22Rv1 (cell line): ENCODE measurements at regions not wholly inside any gene's neighbourhood (a gene's known extent, or its start where the extent isn't known, plus 50 kb on each side); places are given as distances from the start of the nearest gene placed in this dataset.

Experiments used
- H3K27ac ChIP-seq: fragments of 450-650 bp; 2 replicates; pipeline ENCODE4 v1.5.1; 2017
- ZFX ChIP-seq: fragments of 450-650 bp; IDR thresholded peaks from 2 replicates; pipeline ENCODE4 v1.6.1; 2017; ENCODE audit warnings: antibody characterized with exemption, borderline replicate concordance
- TF ChIP-seq, protein P1 (sequence below): fragments of 450-650 bp; IDR thresholded peaks from 2 replicates; pipeline ENCODE4 v1.5.1; 2017; ENCODE audit warnings: mild to moderate bottlenecking

GRCh38 chr18:66440433-66440832 lies 163.5 kb downstream of the CDH19 start:
- no peak for TF ChIP-seq ZFX
- TF ChIP-seq, protein P1, sequence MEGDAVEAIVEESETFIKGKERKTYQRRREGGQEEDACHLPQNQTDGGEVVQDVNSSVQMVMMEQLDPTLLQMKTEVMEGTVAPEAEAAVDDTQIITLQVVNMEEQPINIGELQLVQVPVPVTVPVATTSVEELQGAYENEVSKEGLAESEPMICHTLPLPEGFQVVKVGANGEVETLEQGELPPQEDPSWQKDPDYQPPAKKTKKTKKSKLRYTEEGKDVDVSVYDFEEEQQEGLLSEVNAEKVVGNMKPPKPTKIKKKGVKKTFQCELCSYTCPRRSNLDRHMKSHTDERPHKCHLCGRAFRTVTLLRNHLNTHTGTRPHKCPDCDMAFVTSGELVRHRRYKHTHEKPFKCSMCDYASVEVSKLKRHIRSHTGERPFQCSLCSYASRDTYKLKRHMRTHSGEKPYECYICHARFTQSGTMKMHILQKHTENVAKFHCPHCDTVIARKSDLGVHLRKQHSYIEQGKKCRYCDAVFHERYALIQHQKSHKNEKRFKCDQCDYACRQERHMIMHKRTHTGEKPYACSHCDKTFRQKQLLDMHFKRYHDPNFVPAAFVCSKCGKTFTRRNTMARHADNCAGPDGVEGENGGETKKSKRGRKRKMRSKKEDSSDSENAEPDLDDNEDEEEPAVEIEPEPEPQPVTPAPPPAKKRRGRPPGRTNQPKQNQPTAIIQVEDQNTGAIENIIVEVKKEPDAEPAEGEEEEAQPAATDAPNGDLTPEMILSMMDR = no peak
- H3K27ac ChIP-seq = no peak overlapping the region

DNA sequence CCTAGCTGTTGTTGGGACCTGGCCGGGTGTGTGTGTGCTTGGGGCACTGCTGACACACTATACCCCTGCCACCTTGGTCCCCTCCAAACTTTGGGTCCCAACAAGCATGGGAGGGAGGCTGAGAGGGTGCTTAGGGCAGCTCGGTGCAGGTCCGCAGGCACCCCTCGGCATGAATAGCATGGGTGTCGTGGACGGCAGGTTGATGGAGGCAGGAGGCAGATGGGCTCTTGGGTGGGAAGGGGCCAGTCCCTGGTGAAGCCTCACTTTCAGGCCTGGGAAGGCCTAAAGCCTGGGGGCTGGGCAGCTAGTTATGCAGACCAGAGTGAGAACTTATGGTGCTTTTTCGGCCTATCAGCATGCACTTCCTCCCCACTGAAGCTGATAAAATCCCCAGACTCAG lies 164.2 kb downstream of the CDH19 start:
- TF ChIP-seq ZFX = no peak
- TF ChIP-seq, protein P1 = no peak
- H3K27ac ChIP-seq = no peak overlapping the region

DNA sequence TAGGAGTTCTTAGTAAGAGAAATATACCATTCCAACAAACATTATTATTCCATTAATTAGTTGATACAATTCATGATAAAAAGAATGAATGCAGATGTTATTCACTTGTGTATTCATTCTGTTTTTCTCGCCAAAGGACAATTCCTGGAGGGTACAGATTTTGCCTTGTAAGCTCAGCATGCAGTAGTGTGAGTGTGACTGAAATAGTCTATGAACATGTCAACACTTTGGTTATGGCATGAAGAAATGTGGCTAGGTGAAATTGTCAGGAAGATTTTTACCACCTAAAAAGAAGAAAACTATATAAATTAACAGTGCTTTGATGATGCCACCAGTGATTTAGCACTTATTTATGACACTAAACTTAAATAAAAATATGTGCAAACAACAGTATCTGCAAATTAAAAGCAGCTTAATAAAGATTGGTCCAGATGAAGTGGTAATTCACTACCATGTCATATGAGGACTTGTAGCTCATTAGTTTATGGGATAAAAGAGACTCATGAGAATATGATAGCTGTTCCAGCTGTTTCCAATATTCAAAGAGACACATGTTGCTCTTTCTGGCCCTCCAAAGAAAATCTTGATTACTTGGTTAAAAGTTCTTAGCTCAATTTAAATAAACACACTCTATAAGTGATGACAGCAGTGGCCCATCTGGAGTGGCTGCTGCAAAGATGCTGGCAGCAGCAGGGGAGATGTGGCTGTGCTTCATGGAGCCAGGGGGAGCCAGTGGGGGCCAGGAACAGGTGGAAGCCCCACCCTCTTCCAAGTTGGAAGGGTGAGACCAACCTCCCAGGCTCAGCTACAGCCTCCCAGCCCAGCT lies 165.0 kb downstream of the CDH19 start:
- no peak overlapping the region for H3K27ac ChIP-seq
- TF ChIP-seq ZFX = no peak
- TF ChIP-seq, protein P1 = no peak

DNA sequence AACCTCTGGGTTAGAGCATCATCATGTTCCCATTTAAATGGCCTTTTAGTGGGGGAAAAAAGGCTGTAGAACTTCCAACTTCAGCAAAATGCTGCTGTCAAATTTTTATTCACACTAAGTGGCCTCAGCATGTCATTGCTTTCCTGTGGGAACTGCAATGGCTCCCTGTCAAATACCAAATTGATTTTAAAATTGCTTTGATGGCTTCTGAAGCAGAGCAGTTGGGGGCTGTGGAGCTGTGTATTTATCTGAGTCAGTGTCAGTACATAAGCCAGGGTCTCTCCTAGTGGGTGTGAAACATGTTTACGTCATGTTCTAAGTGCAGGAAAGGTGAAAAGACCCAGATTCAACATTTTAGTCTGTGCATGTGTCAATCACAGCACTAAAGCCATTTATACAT lies 171.3 kb downstream of the CDH19 start:
- H3K27ac ChIP-seq = no peak overlapping the region
- no peak for TF ChIP-seq ZFX
- TF ChIP-seq, protein P1 = no peak

GRCh38 chr18:66428795-66429194 lies 175.1 kb downstream of the CDH19 start:
- no peak overlapping the region for H3K27ac ChIP-seq
- TF ChIP-seq, protein P1 = no peak
- TF ChIP-seq ZFX = no peak

- H3K27ac ChIP-seq = no peak overlapping the region
- no peak for TF ChIP-seq ZFX
- TF ChIP-seq, protein P1 = no peak
These were observed 184.5 kb downstream of the CDH19 start for GRCh38 chr18:66419400-66419799.

GRCh38 chr18:66410692-66411091 lies 193.2 kb downstream of the CDH19 start:
- TF ChIP-seq ZFX = no peak
- TF ChIP-seq, protein P1 = no peak
- H3K27ac ChIP-seq = no peak overlapping the region
